ENCODE measurements at regions not wholly inside any gene's neighbourhood (a gene's known extent, or its start where the extent isn't known, plus 50 kb on each side); places are given as distances from the start of the nearest gene placed in this dataset.
"Not testable (repeated sequence)": the region's sequence is repeated elsewhere in the genome, so short reads cannot be mapped to it uniquely, and the experiment has no call there.

- in situ Hi-C loops (cut with HindIII; ENCODE audit: low pct_unique_long_range_greater_than_20kb, low sequenced_read_pairs): no loop called here
- peak in 1 of 2 experiments; percentile 7 for DNase-seq (ENCODE audit: low read depth in 1 of 2, low spot score in 1 of 2)
- TF ChIP-seq JUND (IDR thresholded peaks at IDR 0.05; ENCODE audit: low read depth): no peak
Observed at GRCh38 chr14:57009585-57010515, 199.6 kb upstream of the OTX2 start.

GRCh38 chr14:57008534-57008933, 198.3 kb upstream of the OTX2 start:
- no peak for DNase-seq (ENCODE audit: low read depth in 1 of 2, low spot score in 1 of 2)
- in situ Hi-C loops (cut with HindIII; ENCODE audit: low pct_unique_long_range_greater_than_20kb, low sequenced_read_pairs): no loop called here
- no peak for TF ChIP-seq JUND (IDR thresholded peaks at IDR 0.05; ENCODE audit: low read depth)

GRCh38 chr14:56998728-56999127, 188.4 kb upstream of the OTX2 start:
- DNase-seq (ENCODE audit: low read depth in 1 of 2, low spot score in 1 of 2): no peak
- TF ChIP-seq JUND (IDR thresholded peaks at IDR 0.05; ENCODE audit: low read depth): no peak
- in situ Hi-C loops (cut with HindIII; ENCODE audit: low pct_unique_long_range_greater_than_20kb, low sequenced_read_pairs): no loop called here

- in situ Hi-C loops (cut with HindIII; ENCODE audit: low pct_unique_long_range_greater_than_20kb, low sequenced_read_pairs): no loop called here
- DNase-seq (ENCODE audit: low read depth in 1 of 2, low spot score in 1 of 2): peak in 1 of 2 experiments; percentile 26
- TF ChIP-seq JUND (IDR thresholded peaks at IDR 0.05; ENCODE audit: low read depth): no peak
Observed at GRCh38 chr14:56996721-56997399, 186.6 kb upstream of the OTX2 start.

- DNase-seq (ENCODE audit: low read depth in 1 of 2, low spot score in 1 of 2): no peak
- in situ Hi-C loops (cut with HindIII; ENCODE audit: low pct_unique_long_range_greater_than_20kb, low sequenced_read_pairs): no loop called here
- TF ChIP-seq JUND (IDR thresholded peaks at IDR 0.05; ENCODE audit: low read depth): no peak
Observed at GRCh38 chr14:56995010-56995409, 184.7 kb upstream of the OTX2 start.

GRCh38 chr14:56992332-56992820, 182.1 kb upstream of the OTX2 start:
- in situ Hi-C loops (cut with HindIII; ENCODE audit: low pct_unique_long_range_greater_than_20kb, low sequenced_read_pairs): no loop called here
- DNase-seq (ENCODE audit: low read depth in 1 of 2, low spot score in 1 of 2): peak; percentile 8 to 64

GRCh38 chr14:56990991-56991627, 180.8 kb upstream of the OTX2 start:
- in situ Hi-C loops (cut with HindIII; ENCODE audit: low pct_unique_long_range_greater_than_20kb, low sequenced_read_pairs); DNase-seq (ENCODE audit: low read depth in 1 of 2, low spot score in 1 of 2): not testable (repeated sequence)

More at GRCh38 chr14:56992332-56992820, 182.1 kb upstream of the OTX2 start:
- TF ChIP-seq JUND (IDR thresholded peaks at IDR 0.05; ENCODE audit: low read depth): no peak

- in situ Hi-C loops (cut with HindIII; ENCODE audit: low pct_unique_long_range_greater_than_20kb, low sequenced_read_pairs): no loop called here
- DNase-seq (ENCODE audit: low read depth in 1 of 2, low spot score in 1 of 2): peak in 1 of 2 experiments; percentile 28
- TF ChIP-seq JUND (IDR thresholded peaks at IDR 0.05; ENCODE audit: low read depth): no peak
Observed at GRCh38 chr14:56989359-56989758, 179.1 kb upstream of the OTX2 start.

- in situ Hi-C loops (cut with HindIII; ENCODE audit: low pct_unique_long_range_greater_than_20kb, low sequenced_read_pairs): no loop called here
- no peak for DNase-seq (ENCODE audit: low read depth in 1 of 2, low spot score in 1 of 2)
Observed at GRCh38 chr14:56979936-56980335, 169.7 kb upstream of the OTX2 start.

GRCh38 chr14:56976211-56976610, 165.9 kb upstream of the OTX2 start:
- no peak for DNase-seq (ENCODE audit: low read depth in 1 of 2, low spot score in 1 of 2)
- no peak for TF ChIP-seq JUND (IDR thresholded peaks at IDR 0.05; ENCODE audit: low read depth)
- in situ Hi-C loops (cut with HindIII; ENCODE audit: low pct_unique_long_range_greater_than_20kb, low sequenced_read_pairs): no loop called here

More at GRCh38 chr14:56979936-56980335, 169.7 kb upstream of the OTX2 start:
- TF ChIP-seq JUND (IDR thresholded peaks at IDR 0.05; ENCODE audit: low read depth): no peak

GRCh38 chr14:56975521-56975920, 165.2 kb upstream of the OTX2 start:
- in situ Hi-C loops (cut with HindIII; ENCODE audit: low pct_unique_long_range_greater_than_20kb, low sequenced_read_pairs): no loop called here
- TF ChIP-seq JUND (IDR thresholded peaks at IDR 0.05; ENCODE audit: low read depth): no peak
- DNase-seq (ENCODE audit: low read depth in 1 of 2, low spot score in 1 of 2): no peak

- DNase-seq (ENCODE audit: low read depth in 1 of 2, low spot score in 1 of 2): no peak
- in situ Hi-C loops (cut with HindIII; ENCODE audit: low pct_unique_long_range_greater_than_20kb, low sequenced_read_pairs): no loop called here
- no peak for TF ChIP-seq JUND (IDR thresholded peaks at IDR 0.05; ENCODE audit: low read depth)
Observed at GRCh38 chr14:56972948-56973347, 162.7 kb upstream of the OTX2 start.
